ENCODE measurements at regions not wholly inside any gene's neighbourhood (a gene's known extent, or its start where the extent isn't known, plus 50 kb on each side); places are given as distances from the start of the nearest gene placed in this dataset.

GRCh38 chr7:114755856-114756255, 166.0 kb upstream of the MDFIC start:
- DNase-seq = no peak

GRCh38 chr7:114758661-114759227, 163.2 kb upstream of the MDFIC start:
- no peak for DNase-seq

GRCh38 chr7:114759347-114760062, 162.4 kb upstream of the MDFIC start:
- DNase-seq = no peak

- no peak for DNase-seq
These were observed 161.4 kb upstream of the MDFIC start for GRCh38 chr7:114760477-114760876.

- DNase-seq = no peak
These were observed 159.9 kb upstream of the MDFIC start for GRCh38 chr7:114761973-114762372.

- DNase-seq = no peak
These were observed 156.4 kb upstream of the MDFIC start for GRCh38 chr7:114765331-114766040.

GRCh38 chr7:114766041-114766356, 155.9 kb upstream of the MDFIC start:
- no peak for DNase-seq

GRCh38 chr7:114777288-114777687, 144.6 kb upstream of the MDFIC start:
- DNase-seq = no peak

- DNase-seq = no peak
These were observed 138.4 kb upstream of the MDFIC start for GRCh38 chr7:114783508-114783907.

GRCh38 chr7:114784177-114784576, 137.7 kb upstream of the MDFIC start:
- DNase-seq = no peak

GRCh38 chr7:114784746-114785145, 137.1 kb upstream of the MDFIC start:
- no peak for DNase-seq

GRCh38 chr7:114785496-114785895, 136.4 kb upstream of the MDFIC start:
- no peak for DNase-seq

GRCh38 chr7:114786455-114786854, 135.4 kb upstream of the MDFIC start:
- no peak for DNase-seq

- no peak for DNase-seq
These were observed 134.3 kb upstream of the MDFIC start for GRCh38 chr7:114787556-114787955.

GRCh38 chr7:114788706-114789105, 133.2 kb upstream of the MDFIC start:
- no peak for DNase-seq

- no peak for DNase-seq
These were observed 132.7 kb upstream of the MDFIC start for GRCh38 chr7:114789161-114789560.

GRCh38 chr7:114789871-114790311, 132.0 kb upstream of the MDFIC start:
- no peak for DNase-seq

GRCh38 chr7:114790521-114790920, 131.4 kb upstream of the MDFIC start:
- DNase-seq = no peak

GRCh38 chr7:114791771-114792170, 130.1 kb upstream of the MDFIC start:
- no peak for DNase-seq

- DNase-seq = no peak
These were observed 128.6 kb upstream of the MDFIC start for GRCh38 chr7:114793155-114793845.

GRCh38 chr7:114795475-114795874, 126.4 kb upstream of the MDFIC start:
- DNase-seq = no peak

- DNase-seq = no peak
These were observed 122.3 kb upstream of the MDFIC start for GRCh38 chr7:114799628-114800028.

- no peak for DNase-seq
These were observed 119.3 kb upstream of the MDFIC start for GRCh38 chr7:114802632-114803031.
